AG09309 (cell line): ENCODE measurements at regions not wholly inside any gene's neighbourhood (a gene's known extent, or its start where the extent isn't known, plus 50 kb on each side); places are given as distances from the start of the nearest gene placed in this dataset.
"Not testable (repeated sequence)": the region's sequence is repeated elsewhere in the genome, so short reads cannot be mapped to it uniquely, and the experiment has no call there.

Source experiments
- DNase-seq: peaks from one replicate; pipeline ENCODE4 v3.0.0-alpha.2; 2010; ENCODE audit warnings: low read depth
- H3K4me3 ChIP-seq: 2 replicates; pipeline ENCODE4 v1.5.1; 2011; ENCODE audit warnings: mild to moderate bottlenecking, low read depth, low read length, moderate library complexity; ENCODE audit not compliant: control insufficient read depth
- TF ChIP-seq, protein P1 (sequence below): IDR thresholded peaks from 2 replicates; pipeline ENCODE4 v1.5.1; 2011; ENCODE audit warnings: mild to moderate bottlenecking, low read depth, low read length, inconsistent platforms; ENCODE audit not compliant: insufficient read depth, control insufficient read depth; ENCODE audit errors: missing control alignments

DNA sequence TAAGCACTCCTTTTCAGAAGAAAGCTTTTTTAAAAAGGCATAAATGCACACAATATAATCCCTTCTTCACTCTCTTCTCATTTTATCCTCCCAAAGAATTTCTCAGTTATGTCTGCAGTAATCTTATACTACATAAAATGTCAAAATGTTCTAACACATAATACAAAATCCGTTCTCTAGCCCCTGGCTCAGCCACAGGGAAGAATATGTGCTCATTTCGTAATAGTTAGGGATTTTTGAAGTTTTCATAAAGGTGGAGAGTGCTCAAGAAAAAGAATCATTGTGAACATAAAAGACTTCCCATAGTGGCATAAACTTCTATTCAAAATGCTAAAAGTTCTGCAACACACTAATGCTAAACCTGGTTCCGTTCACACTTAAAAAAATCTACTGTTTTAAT, 1410.7 kb upstream of the C9orf72 start:
- TF ChIP-seq, protein P1, sequence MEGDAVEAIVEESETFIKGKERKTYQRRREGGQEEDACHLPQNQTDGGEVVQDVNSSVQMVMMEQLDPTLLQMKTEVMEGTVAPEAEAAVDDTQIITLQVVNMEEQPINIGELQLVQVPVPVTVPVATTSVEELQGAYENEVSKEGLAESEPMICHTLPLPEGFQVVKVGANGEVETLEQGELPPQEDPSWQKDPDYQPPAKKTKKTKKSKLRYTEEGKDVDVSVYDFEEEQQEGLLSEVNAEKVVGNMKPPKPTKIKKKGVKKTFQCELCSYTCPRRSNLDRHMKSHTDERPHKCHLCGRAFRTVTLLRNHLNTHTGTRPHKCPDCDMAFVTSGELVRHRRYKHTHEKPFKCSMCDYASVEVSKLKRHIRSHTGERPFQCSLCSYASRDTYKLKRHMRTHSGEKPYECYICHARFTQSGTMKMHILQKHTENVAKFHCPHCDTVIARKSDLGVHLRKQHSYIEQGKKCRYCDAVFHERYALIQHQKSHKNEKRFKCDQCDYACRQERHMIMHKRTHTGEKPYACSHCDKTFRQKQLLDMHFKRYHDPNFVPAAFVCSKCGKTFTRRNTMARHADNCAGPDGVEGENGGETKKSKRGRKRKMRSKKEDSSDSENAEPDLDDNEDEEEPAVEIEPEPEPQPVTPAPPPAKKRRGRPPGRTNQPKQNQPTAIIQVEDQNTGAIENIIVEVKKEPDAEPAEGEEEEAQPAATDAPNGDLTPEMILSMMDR = no peak

DNA sequence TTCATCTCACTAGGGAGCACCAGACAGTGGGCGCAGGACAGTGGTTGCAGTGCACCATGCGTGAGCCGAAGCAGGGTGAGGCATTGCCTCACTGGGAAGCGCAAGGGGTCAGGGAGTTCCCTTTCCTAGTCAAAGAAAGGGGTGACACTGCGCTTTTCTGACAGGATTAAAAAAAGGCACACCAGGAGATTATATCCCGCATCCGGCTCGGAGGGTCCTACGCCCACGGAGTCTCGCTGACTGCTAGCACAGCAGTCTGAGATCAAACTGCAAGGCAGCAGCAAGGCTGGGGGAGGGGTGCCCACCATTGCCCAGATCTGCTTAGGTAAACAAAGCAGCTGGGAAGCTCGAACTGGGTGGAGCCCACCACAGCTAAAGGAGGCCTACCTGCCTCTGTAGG, 1416.7 kb upstream of the C9orf72 start:
- H3K4me3 ChIP-seq, DNase-seq: not testable (repeated sequence)

More for the DNA sequence above, 1410.7 kb upstream of the C9orf72 start:
- no peak overlapping the region for H3K4me3 ChIP-seq
- no peak for DNase-seq

DNA sequence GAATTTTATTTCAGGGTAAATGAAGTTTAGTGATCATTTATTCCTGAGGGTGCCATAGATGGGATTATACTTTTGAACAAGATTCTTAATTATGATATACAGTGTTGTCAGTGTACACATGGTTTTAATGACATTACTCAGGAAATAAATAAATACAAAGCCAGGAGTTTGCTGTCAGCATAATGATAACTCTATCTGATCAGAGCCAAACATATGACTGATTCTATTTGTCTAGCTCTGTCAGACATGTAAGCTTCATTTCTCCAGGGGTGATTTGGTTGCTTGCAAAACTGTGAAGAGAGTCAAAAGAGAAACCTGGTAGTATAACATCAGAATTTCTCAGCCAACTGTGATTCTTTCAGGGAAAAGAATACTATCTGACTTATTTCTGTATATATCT, 1425.8 kb upstream of the C9orf72 start:
- DNase-seq = no peak
- no peak overlapping the region for H3K4me3 ChIP-seq
- TF ChIP-seq, protein P1 = no peak

DNA sequence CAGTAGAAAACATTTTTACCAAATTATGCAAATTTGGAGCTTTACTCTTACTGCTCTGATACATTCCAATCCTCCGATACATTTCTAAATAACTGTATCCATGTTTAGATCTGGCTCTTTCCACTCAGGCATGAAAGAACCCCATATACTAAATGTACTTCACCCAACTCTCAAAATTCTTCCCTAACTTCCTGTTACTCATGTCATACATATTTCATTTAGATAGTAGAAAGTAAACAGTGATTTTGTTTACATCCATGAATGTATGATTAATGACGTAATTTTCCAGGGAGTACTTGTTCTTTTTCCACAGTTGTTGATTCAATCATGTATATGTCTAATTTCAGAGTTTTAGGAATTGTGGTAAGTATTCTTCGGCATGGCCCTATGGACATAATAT, 1426.5 kb upstream of the C9orf72 start:
- no peak overlapping the region for H3K4me3 ChIP-seq
- DNase-seq = no peak
- TF ChIP-seq, protein P1 = no peak

DNA sequence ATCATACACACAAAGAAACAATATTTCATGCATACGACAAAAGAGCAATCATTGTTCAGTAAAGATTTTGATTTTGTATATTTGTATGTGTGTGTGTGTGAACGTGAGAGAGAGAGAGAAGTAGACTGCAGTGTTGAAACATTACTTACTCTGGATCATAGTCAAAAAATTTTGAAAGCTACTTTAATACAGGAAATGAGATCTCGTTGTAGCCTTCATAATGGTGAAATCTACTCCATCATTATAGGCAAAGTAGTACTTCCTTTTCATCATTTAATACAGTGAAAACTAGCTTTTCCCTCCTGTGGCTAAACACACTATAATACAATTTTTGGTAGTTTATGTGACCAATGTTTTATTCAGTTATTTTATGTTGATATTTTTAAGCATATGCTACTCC, 1427.7 kb upstream of the C9orf72 start:
- TF ChIP-seq, protein P1 = no peak
- no peak overlapping the region for H3K4me3 ChIP-seq
- DNase-seq = no peak

DNA sequence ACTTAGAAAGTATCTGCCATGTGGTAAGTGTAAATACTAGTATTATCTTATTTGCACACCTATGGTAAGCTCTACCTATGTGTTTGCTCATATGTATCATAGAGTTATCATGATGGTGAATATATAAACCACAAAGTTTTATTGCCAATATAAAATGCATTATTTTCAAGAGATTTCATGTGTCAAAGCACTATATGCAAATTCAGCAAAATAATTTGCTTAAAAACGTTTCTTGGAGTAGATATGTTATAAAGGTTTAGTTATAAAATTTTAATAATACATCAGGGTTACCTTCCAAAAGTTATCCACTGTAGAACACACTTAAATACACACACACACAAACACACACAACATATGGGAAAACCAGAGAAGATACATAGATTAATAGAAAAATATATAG, 1431.7 kb upstream of the C9orf72 start:
- no peak overlapping the region for H3K4me3 ChIP-seq
- DNase-seq = no peak
- TF ChIP-seq, protein P1 = no peak

DNA sequence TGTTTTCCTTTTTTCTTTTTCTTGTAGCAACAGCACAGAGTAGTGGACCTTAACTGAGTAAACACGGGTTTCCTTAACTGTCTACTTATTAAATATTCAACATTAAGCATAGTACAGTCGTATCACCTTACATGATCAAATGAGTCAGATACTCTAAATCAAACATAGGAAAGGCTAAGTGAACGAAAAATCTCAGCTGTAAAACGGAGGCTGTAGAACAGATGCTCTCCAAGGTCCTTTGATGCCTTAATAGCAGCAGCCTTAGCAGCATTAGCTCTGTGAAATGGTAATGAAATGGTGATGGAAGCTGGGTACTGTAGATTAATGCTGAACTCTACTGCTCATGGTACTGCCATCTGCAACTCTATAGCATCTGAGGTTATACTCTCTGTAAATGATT, 1433.3 kb upstream of the C9orf72 start:
- TF ChIP-seq, protein P1 = no peak
- H3K4me3 ChIP-seq = no peak overlapping the region
- no peak for DNase-seq

DNA sequence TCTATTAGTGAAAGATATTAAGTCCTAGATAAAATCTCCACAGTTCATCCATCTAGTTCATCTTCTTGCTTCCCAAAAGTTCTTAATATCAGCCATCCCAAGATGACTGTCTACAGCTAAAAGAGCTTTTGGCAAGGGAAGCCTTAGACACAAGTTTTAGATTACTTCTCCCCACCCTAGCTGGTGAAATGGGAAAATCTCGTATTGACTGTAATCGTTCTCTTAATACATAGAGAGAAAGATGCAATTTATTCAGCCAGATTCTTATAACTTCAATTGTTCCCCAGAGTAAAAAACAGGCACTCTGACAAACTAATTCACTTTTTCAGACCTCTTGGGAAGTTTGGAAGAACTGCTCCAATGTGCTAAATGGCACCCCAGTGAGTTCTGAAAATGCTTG, 1439.6 kb upstream of the C9orf72 start:
- no peak for DNase-seq
- no peak overlapping the region for H3K4me3 ChIP-seq
- TF ChIP-seq, protein P1 = no peak
